ENCODE measurements at regions not wholly inside any gene's neighbourhood (a gene's known extent, or its start where the extent isn't known, plus 50 kb on each side); places are given as distances from the start of the nearest gene placed in this dataset.
"Not testable (repeated sequence)": the region's sequence is repeated elsewhere in the genome, so short reads cannot be mapped to it uniquely, and the experiment has no call there.

DNA sequence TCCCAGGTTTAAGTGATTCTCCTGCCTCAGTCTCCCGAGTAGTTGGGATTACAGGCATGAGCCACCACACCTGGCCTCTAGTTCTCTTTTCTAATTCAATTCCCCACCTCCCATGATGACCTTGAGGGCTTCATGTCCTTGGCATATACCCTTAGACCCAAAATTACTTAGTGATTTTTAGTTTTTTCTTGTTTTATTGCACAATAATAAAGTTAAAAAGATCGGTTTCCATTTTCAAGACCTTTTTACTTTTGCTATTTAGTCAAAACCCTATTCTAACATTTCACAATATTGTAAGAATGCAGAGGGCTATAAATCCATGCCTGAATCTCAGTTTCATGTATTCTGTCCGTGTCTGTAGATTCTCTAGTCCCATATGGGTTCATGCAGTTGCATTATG, 354.6 kb upstream of the FANCL start:
- no peaks in the 10 kb centered on the region for H3K9me3 ChIP-seq (ENCODE audit: insufficient read depth, low read length)
- TF ChIP-seq, protein P1, sequence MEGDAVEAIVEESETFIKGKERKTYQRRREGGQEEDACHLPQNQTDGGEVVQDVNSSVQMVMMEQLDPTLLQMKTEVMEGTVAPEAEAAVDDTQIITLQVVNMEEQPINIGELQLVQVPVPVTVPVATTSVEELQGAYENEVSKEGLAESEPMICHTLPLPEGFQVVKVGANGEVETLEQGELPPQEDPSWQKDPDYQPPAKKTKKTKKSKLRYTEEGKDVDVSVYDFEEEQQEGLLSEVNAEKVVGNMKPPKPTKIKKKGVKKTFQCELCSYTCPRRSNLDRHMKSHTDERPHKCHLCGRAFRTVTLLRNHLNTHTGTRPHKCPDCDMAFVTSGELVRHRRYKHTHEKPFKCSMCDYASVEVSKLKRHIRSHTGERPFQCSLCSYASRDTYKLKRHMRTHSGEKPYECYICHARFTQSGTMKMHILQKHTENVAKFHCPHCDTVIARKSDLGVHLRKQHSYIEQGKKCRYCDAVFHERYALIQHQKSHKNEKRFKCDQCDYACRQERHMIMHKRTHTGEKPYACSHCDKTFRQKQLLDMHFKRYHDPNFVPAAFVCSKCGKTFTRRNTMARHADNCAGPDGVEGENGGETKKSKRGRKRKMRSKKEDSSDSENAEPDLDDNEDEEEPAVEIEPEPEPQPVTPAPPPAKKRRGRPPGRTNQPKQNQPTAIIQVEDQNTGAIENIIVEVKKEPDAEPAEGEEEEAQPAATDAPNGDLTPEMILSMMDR (IDR thresholded peaks at IDR 0.05; ENCODE audit: insufficient read depth, low read length, poor library complexity, severe bottlenecking), result no peak
- TF ChIP-seq EZH2phosphoT487 (conservative IDR thresholded peaks at IDR 0.05; ENCODE audit: low read length), result no peak
- no peaks in the 10 kb centered on the region for H3K36me3 ChIP-seq (ENCODE audit: low read length)
- H3K27me3 ChIP-seq (ENCODE audit: low read length), result no peaks in the 10 kb centered on the region
- H3K4me3 ChIP-seq (ENCODE audit: insufficient read depth, low read length, poor library complexity, severe bottlenecking), result no peak overlapping the region
- H3K9me2 ChIP-seq (replicated peaks; ENCODE audit: insufficient read depth, low read length), result no peaks in the 10 kb centered on the region
- H4K20me1 ChIP-seq (ENCODE audit: low read depth, low read length), result no peaks in the 10 kb centered on the region
- no peak overlapping the region for H2AFZ ChIP-seq (ENCODE audit: low read depth, low read length, severe bottlenecking)
- H3F3A ChIP-seq (ENCODE audit: insufficient read depth), result no peaks in the 10 kb centered on the region
- no peaks in the 10 kb centered on the region for H3K79me2 ChIP-seq (ENCODE audit: insufficient read depth, low read length)
- no peak overlapping the region for H3K4me2 ChIP-seq (ENCODE audit: low read depth, low read length, poor library complexity, severe bottlenecking)
- no peak overlapping the region for H3K27ac ChIP-seq (ENCODE audit: low read depth, low read length)
- no peak overlapping the region for H3K9ac ChIP-seq (ENCODE audit: low read length)

DNA sequence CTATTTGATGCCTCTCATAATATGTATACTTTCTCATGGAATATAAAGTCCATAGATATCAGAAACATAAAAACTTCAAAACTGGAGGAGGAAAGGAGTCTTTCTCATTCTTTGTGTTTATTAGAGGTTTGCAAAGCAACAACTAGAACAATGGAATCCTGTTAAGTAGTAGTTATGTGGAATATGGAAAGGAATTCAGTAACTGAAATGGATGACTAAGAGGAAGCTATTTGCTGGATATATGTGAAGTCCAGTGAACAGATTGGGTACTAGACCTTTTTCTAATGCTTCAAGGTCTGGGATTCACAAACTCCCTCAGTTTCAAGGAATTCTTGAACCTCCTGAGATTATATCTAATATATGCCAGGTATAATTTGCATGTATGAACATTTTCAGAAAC, 353.6 kb upstream of the FANCL start:
- H3K9me3 ChIP-seq (ENCODE audit: insufficient read depth, low read length), result no peaks in the 10 kb centered on the region
- H3K27ac ChIP-seq (ENCODE audit: low read depth, low read length), result no peak overlapping the region
- no peak for TF ChIP-seq EZH2phosphoT487 (conservative IDR thresholded peaks at IDR 0.05; ENCODE audit: low read length)
- TF ChIP-seq, protein P1 (IDR thresholded peaks at IDR 0.05; ENCODE audit: insufficient read depth, low read length, poor library complexity, severe bottlenecking), result no peak
- no peaks in the 10 kb centered on the region for H3K27me3 ChIP-seq (ENCODE audit: low read length)
- no peak overlapping the region for H2AFZ ChIP-seq (ENCODE audit: low read depth, low read length, severe bottlenecking)
- H3K4me2 ChIP-seq (ENCODE audit: low read depth, low read length, poor library complexity, severe bottlenecking), result no peak overlapping the region
- H3K9ac ChIP-seq (ENCODE audit: low read length), result no peak overlapping the region
- no peak overlapping the region for H3K4me3 ChIP-seq (ENCODE audit: insufficient read depth, low read length, poor library complexity, severe bottlenecking)
- H3K9me2 ChIP-seq (replicated peaks; ENCODE audit: insufficient read depth, low read length), result no peaks in the 10 kb centered on the region
- H4K20me1 ChIP-seq (ENCODE audit: low read depth, low read length), result no peaks in the 10 kb centered on the region
- no peaks in the 10 kb centered on the region for H3K79me2 ChIP-seq (ENCODE audit: insufficient read depth, low read length)
- no peaks in the 10 kb centered on the region for H3K36me3 ChIP-seq (ENCODE audit: low read length)
- no peaks in the 10 kb centered on the region for H3F3A ChIP-seq (ENCODE audit: insufficient read depth)

DNA sequence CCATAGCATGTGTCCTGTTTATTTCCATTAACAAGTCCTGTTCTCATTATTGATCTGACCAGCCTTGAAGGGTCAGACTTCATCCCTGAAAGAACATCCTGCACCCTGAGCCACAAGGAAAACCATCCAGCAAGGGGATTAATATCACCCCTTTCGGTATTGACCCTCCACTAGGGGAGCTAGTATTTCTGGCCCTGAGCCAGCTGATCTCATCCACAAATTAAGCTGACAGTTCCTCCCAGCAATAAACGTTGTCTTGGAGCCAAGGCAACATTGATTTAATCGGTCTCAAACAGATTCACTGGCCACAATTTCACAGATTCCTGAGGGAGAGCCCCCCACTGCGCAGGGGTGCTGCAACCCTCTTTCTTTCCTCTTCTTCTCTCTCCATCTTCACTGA, 353.1 kb upstream of the FANCL start:
- H3K36me3 ChIP-seq (ENCODE audit: low read length), result no peaks in the 10 kb centered on the region
- no peak overlapping the region for H3K9ac ChIP-seq (ENCODE audit: low read length)
- no peak overlapping the region for H3K4me2 ChIP-seq (ENCODE audit: low read depth, low read length, poor library complexity, severe bottlenecking)
- no peak overlapping the region for H3K4me3 ChIP-seq (ENCODE audit: insufficient read depth, low read length, poor library complexity, severe bottlenecking)
- no peak for TF ChIP-seq EZH2phosphoT487 (conservative IDR thresholded peaks at IDR 0.05; ENCODE audit: low read length)
- TF ChIP-seq, protein P1 (IDR thresholded peaks at IDR 0.05; ENCODE audit: insufficient read depth, low read length, poor library complexity, severe bottlenecking), result no peak
- H3K9me2 ChIP-seq (replicated peaks; ENCODE audit: insufficient read depth, low read length), result no peaks in the 10 kb centered on the region
- no peak overlapping the region for H3K27ac ChIP-seq (ENCODE audit: low read depth, low read length)
- no peaks in the 10 kb centered on the region for H3K79me2 ChIP-seq (ENCODE audit: insufficient read depth, low read length)
- H3F3A ChIP-seq (ENCODE audit: insufficient read depth), result no peaks in the 10 kb centered on the region
- H4K20me1 ChIP-seq (ENCODE audit: low read depth, low read length), result no peaks in the 10 kb centered on the region
- no peaks in the 10 kb centered on the region for H3K9me3 ChIP-seq (ENCODE audit: insufficient read depth, low read length)
- no peak overlapping the region for H2AFZ ChIP-seq (ENCODE audit: low read depth, low read length, severe bottlenecking)
- no peaks in the 10 kb centered on the region for H3K27me3 ChIP-seq (ENCODE audit: low read length)

DNA sequence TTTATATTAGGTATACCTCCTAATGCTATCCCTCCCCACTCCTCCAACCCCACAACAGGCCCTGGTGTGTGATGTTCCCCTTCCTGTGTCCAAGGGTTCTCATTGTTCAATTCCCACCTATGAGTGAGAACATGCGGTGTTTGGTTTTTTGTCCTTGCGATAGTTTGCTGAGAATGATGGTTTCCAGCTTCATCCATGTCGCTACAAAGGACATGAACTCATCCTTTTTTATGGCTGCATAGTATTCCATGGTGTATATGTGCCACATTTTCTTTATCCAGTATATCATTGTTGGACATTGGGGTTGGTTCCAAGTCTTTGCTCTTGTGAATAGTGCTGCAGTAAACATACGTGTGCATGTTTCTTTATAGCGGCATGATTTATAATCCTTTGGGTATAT, 345.1 kb upstream of the FANCL start:
- not testable (repeated sequence) for H3K9ac ChIP-seq (ENCODE audit: low read length); H3K27ac ChIP-seq (ENCODE audit: low read depth, low read length); H2AFZ ChIP-seq (ENCODE audit: low read depth, low read length, severe bottlenecking); H3K9me2 ChIP-seq (replicated peaks; ENCODE audit: insufficient read depth, low read length); H3K79me2 ChIP-seq (ENCODE audit: insufficient read depth, low read length); H4K20me1 ChIP-seq (ENCODE audit: low read depth, low read length); H3K27me3 ChIP-seq (ENCODE audit: low read length); H3K36me3 ChIP-seq (ENCODE audit: low read length); H3F3A ChIP-seq (ENCODE audit: insufficient read depth); H3K4me3 ChIP-seq (ENCODE audit: insufficient read depth, low read length, poor library complexity, severe bottlenecking); H3K9me3 ChIP-seq (ENCODE audit: insufficient read depth, low read length); H3K4me2 ChIP-seq (ENCODE audit: low read depth, low read length, poor library complexity, severe bottlenecking)
